ENCODE measurements at regions not wholly inside any gene's neighbourhood (a gene's known extent, or its start where the extent isn't known, plus 50 kb on each side); places are given as distances from the start of the nearest gene placed in this dataset.

- intact Hi-C loops (cut with DNase I; ENCODE audit: low total_unique reads), result no loop called here
- H3K9me3 ChIP-seq, result no peaks in the 10 kb centered on the region
- peak overlapping the region; percentile 61 to 64 for H3K27ac ChIP-seq
- H3K4me3 ChIP-seq, result no peak overlapping the region
- no peaks in the 10 kb centered on the region for H3K36me3 ChIP-seq
- TF ChIP-seq CTCF (IDR thresholded peaks at IDR 0.05) (no peak), POLR2AphosphoS5 (IDR thresholded peaks at IDR 0.05) (no peak), POLR2A (IDR thresholded peaks at IDR 0.05) (no peak)
- no peak for DNase-seq (ENCODE audit: low spot score in 2 of 2)
- H3K4me1 ChIP-seq, result no peaks in the 10 kb centered on the region
- H3K27me3 ChIP-seq, result no peaks in the 10 kb centered on the region
Observed at GRCh38 chr10:24009115-24009514, 199.8 kb upstream of the KIAA1217 start.

- intact Hi-C loops (cut with DNase I; ENCODE audit: low total_unique reads), result no loop called here
- TF ChIP-seq CTCF (IDR thresholded peaks at IDR 0.05), result no peak
- TF ChIP-seq POLR2AphosphoS5 (IDR thresholded peaks at IDR 0.05), result no peak
- TF ChIP-seq POLR2A (IDR thresholded peaks at IDR 0.05), result no peak
- H3K36me3 ChIP-seq, result no peaks in the 10 kb centered on the region
Observed at GRCh38 chr10:24009736-24010135, 199.2 kb upstream of the KIAA1217 start.

GRCh38 chr10:24010436-24010970 is 198.4 kb upstream of the KIAA1217 start:
- H3K4me3 ChIP-seq, result no peak overlapping the region
- intact Hi-C loops (cut with DNase I; ENCODE audit: low total_unique reads), result no loop called here

More at GRCh38 chr10:24009736-24010135, 199.2 kb upstream of the KIAA1217 start:
- H3K4me3 ChIP-seq, result no peak overlapping the region
- no peaks in the 10 kb centered on the region for H3K9me3 ChIP-seq
- no peaks in the 10 kb centered on the region for H3K27me3 ChIP-seq
- H3K27ac ChIP-seq, result peak overlapping the region in 1 of 2 donors; percentile 61
- no peaks in the 10 kb centered on the region for H3K4me1 ChIP-seq
- DNase-seq (ENCODE audit: low spot score in 2 of 2), result no peak

GRCh38 chr10:24012249-24012803 is 196.6 kb upstream of the KIAA1217 start:
- Histone ChIP-seq H3K27me3 (no peaks in the 10 kb centered on the region), H3K4me1 (no peaks in the 10 kb centered on the region), H3K27ac (no peak overlapping the region), H3K9me3 (no peaks in the 10 kb centered on the region), H3K36me3 (no peaks in the 10 kb centered on the region), H3K4me3 (no peak overlapping the region)
- intact Hi-C loops (cut with DNase I; ENCODE audit: low total_unique reads), result no loop called here
- TF ChIP-seq CTCF (IDR thresholded peaks at IDR 0.05), result no peak
- TF ChIP-seq POLR2A (IDR thresholded peaks at IDR 0.05), result no peak
- no peak for TF ChIP-seq POLR2AphosphoS5 (IDR thresholded peaks at IDR 0.05)
- no peak for DNase-seq (ENCODE audit: low spot score in 2 of 2)

More at GRCh38 chr10:24010436-24010970, 198.4 kb upstream of the KIAA1217 start:
- Histone ChIP-seq H3K9me3 (no peaks in the 10 kb centered on the region), H3K27me3 (no peaks in the 10 kb centered on the region), H3K36me3 (no peaks in the 10 kb centered on the region), H3K4me1 (no peaks in the 10 kb centered on the region), H3K27ac (no peak overlapping the region)
- no peak for DNase-seq (ENCODE audit: low spot score in 2 of 2)
- TF ChIP-seq POLR2A (IDR thresholded peaks at IDR 0.05), result no peak
- no peak for TF ChIP-seq POLR2AphosphoS5 (IDR thresholded peaks at IDR 0.05)
- no peak for TF ChIP-seq CTCF (IDR thresholded peaks at IDR 0.05)

- H3K27ac ChIP-seq, result no peak overlapping the region
- DNase-seq (ENCODE audit: low spot score in 2 of 2), result no peak
- H3K9me3 ChIP-seq, result peaks cover 0 to 5% of the 10 kb centered on the region in 2 donors
- H3K4me1 ChIP-seq, result no peaks in the 10 kb centered on the region
- H3K36me3 ChIP-seq, result no peaks in the 10 kb centered on the region
- intact Hi-C loops (cut with DNase I; ENCODE audit: low total_unique reads), result no loop called here
- no peaks in the 10 kb centered on the region for H3K27me3 ChIP-seq
- no peak for TF ChIP-seq POLR2AphosphoS5 (IDR thresholded peaks at IDR 0.05)
- TF ChIP-seq CTCF (IDR thresholded peaks at IDR 0.05), result no peak
- no peak for TF ChIP-seq POLR2A (IDR thresholded peaks at IDR 0.05)
- H3K4me3 ChIP-seq, result no peak overlapping the region
Observed at GRCh38 chr10:24027107-24027506, 181.8 kb upstream of the KIAA1217 start.
